Endothelial cell of umbilical vein (primary cell): ENCODE measurements at regions not wholly inside any gene's neighbourhood (a gene's known extent, or its start where the extent isn't known, plus 50 kb on each side); places are given as distances from the start of the nearest gene placed in this dataset.

Source experiments
- CTCF ChIP-seq, 2 donors: IDR thresholded peaks; 1 replicate in 1 of 2; 2 replicates in 1 of 2; pipeline ENCODE4 v1.5.1; 2011; ENCODE audit warnings: low read length in 2 of 2, mild to moderate bottlenecking in 2 of 2, moderate library complexity in 2 of 2, control low read depth in 1 of 2, inconsistent platforms in 1 of 2, low read depth in 1 of 2; ENCODE audit not compliant: insufficient read depth in 1 of 2; ENCODE audit errors: extremely low read depth in 1 of 2
- EZH2 ChIP-seq: IDR thresholded peaks from 2 replicates; pipeline ENCODE4 v1.6.1; 2012; ENCODE audit warnings: borderline replicate concordance, low read depth, mild to moderate bottlenecking, moderate library complexity, low read length, inconsistent platforms; ENCODE audit not compliant: severe bottlenecking
- POLR2A ChIP-seq: IDR thresholded peaks from 2 replicates; pipeline ENCODE4 v1.6.1; 2012; ENCODE audit warnings: low read depth, mild to moderate bottlenecking, control low read depth, low read length

GRCh38 chr16:65975049-65975708 lies 391.3 kb upstream of the CDH5 start:
- TF ChIP-seq EZH2 (no peak), CTCF (IDR thresholded peaks at IDR 0.05; ENCODE audit: extremely low read depth in 1 of 2, insufficient read depth in 1 of 2, low read depth in 1 of 2, low read length in 2 of 2) (no peak), POLR2A (no peak)
